ENCODE measurements at regions not wholly inside any gene's neighbourhood (a gene's known extent, or its start where the extent isn't known, plus 50 kb on each side); places are given as distances from the start of the nearest gene placed in this dataset.

DNA sequence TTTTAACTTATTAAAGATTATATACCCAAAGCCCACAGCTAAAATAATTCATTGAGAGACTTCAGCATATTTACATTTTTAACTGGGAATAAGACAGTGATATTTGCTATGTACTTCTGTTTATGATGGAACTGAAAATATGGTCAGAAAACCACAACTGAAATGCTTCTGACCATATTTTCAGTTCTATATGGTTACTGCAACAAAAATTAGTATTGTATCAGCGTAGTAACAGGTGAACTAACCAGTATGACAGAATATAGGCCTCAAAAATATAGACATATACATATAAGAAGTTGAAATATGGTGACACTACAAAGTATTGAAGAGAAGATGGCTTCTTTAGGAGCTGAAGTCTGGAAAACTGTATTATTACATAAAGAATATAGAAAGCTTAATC, 857.4 kb downstream of the OLFM4 start:
- DNase-seq, result no peak

DNA sequence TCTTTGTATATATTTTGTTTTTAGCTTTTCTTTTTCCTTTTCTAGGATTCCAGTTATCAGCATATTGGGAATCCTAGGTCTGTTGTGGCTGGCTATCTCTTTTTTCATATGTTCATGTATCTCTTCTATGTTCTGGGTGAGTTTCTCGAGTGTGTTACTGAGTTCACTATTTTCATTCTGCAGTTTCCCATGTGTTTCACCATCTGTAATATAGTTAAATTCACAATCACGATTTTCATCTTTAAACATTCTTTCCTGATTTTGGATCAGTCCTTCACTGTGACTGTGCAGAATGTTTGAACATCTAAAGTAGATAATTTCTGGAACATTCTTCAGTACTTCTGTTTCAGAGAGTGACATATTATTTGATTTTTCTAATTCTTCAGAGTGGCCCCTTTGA, 862.1 kb downstream of the OLFM4 start:
- no peak for DNase-seq

DNA sequence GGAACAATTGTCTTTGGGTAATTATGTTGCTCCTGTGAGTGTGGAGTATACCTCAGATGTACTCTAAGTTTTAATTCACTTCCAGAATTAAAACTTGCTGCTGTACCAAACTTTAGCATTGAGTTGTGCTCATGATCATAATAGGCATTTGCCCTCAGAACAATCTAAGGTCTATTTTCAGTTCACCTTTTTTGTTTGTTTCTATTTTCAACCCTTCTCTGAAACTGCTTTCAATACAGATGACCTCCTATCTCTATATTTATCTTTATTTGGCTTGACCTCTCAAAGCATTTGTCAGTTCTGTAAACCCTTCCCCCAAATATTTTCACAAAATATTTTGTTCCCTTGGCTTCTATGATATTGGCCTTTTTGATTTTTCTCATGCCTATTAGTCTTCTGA, 873.0 kb downstream of the OLFM4 start:
- DNase-seq, result no peak

GRCh38 chr13:53907891-53908290, 879.3 kb downstream of the OLFM4 start:
- no peak for DNase-seq

DNA sequence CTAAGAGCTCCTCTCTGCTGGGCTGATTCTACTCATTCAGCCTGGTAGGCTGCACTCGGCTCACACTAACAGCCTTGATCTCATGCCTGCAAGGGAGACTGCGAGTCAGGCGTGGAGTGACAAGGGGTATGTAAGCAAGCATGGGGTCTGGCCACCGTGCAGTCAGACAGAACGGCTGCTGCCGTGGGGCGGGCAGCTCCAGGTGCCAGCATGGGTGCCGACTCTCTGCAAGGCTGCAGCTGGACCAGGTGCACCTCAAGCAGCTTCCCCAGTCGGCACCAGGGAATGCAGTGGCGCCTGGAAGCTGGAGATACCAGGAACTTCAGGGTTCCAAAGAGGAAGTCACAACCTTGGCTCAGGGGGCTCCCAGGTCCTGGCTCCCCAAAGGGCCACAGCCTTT, 892.3 kb downstream of the OLFM4 start:
- no peak for DNase-seq

- no peak for DNase-seq
These were observed 892.9 kb downstream of the OLFM4 start for GRCh38 chr13:53921473-53921872.

- no peak for DNase-seq
These were observed 913.1 kb downstream of the OLFM4 start for GRCh38 chr13:53941588-53942190.

DNA sequence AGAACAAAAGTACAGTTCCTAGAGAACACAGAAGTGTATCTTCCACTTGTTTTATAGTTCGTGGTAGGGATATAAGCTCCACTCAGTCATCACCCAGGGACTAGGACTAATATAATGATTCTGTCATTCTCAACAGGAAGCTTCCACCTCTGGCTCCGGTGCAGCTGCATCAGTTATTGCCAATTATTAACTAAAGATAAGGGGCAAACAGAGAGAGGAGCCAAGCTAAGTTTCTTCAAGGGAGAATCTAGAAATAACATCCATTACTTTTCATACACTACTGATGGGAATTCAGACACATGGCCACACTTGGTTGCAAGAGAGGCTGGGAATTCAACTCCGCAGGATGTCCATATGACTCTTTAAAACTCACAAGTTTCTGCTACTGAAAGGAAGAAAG, 917.9 kb downstream of the OLFM4 start:
- DNase-seq, result no peak

DNA sequence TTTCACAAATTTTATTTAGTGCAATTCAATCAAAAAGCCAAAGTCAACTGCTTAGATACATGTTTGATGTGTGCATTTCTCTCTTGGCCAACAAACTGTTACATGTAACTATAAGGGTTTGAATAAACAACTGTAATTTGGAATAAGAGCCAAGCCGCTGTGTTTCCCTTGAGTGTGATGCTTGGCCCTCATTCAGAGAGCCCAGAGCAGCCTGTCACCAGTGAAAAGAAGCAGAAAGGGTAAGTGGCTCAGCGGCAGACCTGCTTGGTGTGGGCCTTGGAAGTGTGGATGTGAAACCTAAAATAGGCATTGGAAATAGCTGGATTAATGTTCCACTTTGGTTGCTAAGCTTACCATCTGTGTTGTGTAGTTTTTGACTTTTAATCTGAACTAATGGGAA, 924.6 kb downstream of the OLFM4 start:
- no peak for DNase-seq
